GM12892 (cell line): ENCODE measurements at regions not wholly inside any gene's neighbourhood (a gene's known extent, or its start where the extent isn't known, plus 50 kb on each side); places are given as distances from the start of the nearest gene placed in this dataset.

Experiments used
- POLR2A ChIP-seq: IDR thresholded peaks from 2 replicates; pipeline ENCODE4 v1.6.1; 2011; ENCODE audit warnings: low read depth, low read length, control low read depth
- TAF1 ChIP-seq: IDR thresholded peaks from 2 replicates; pipeline ENCODE4 v1.6.1; 2011; ENCODE audit warnings: low read depth, mild to moderate bottlenecking, control low read depth, low read length, borderline replicate concordance

DNA sequence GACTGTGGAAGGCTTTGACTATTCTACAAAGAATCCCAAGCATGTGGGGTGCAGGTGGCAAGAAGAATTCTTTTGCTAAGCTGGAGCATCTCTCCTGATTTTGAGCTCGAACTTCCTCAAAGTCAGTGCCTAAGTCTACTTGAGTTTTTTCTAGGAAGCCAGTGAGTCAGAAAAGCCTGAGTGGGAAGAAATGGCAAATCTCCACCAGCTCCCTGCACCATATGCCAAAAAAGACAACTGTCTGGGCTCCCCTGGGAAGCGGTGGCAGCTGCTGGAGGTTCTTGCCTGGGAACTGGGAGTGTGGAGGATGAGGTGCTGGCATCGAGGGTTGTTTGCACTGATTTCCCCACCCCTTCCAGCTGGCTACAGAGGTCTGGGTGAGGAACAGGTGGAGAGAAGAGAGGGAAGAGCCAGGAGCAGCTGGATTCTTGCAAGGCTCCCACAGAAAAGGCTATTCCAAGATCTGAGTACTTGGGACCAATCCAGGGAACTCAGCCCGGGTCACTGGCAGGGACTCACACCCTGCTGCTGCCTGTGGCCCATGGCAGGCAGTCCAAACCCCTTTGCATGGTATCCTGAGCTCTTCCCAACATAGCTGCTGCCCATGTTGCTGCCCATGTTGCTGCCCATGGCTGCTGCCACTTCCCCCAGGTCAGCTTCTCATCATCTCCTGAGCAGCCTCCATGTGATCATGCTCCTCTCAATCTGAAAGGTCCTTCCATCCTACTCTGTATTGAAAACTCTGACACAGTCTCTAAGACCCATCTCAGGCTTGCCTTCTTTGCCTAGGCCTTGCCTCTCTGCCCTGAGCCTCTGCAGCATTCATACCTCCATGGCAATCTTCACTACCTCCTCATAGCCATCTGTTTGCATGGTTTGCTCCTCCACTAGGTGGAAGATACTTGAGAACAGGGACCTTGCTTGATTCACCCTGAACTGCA is 128.3 kb upstream of the SPATS2L start:
- TF ChIP-seq POLR2A (no peak), TAF1 (no peak)
